DMS 273 (cell line): ENCODE measurements at regions not wholly inside any gene's neighbourhood (a gene's known extent, or its start where the extent isn't known, plus 50 kb on each side); places are given as distances from the start of the nearest gene placed in this dataset.
"Not testable (repeated sequence)": the region's sequence is repeated elsewhere in the genome, so short reads cannot be mapped to it uniquely, and the experiment has no call there.

ENCODE experiments used
- DNase-seq: peaks from one replicate; lab custom pipeline; 2025; ENCODE audit not compliant: unreplicated experiment; lab: John Stamatoyannopoulos, UW

- DNase-seq: no peak
These were observed 57.3 kb upstream of the NOVA1 start for GRCh38 chr14:26655128-26655527.

- DNase-seq: no peak
These were observed 65.7 kb upstream of the NOVA1 start for GRCh38 chr14:26663506-26663905.

GRCh38 chr14:26678732-26679420 is 81.0 kb upstream of the NOVA1 start:
- not testable (repeated sequence) for DNase-seq

GRCh38 chr14:26685401-26685800 is 87.6 kb upstream of the NOVA1 start:
- no peak for DNase-seq

GRCh38 chr14:26687301-26687837 is 89.5 kb upstream of the NOVA1 start:
- DNase-seq: no peak

DNA sequence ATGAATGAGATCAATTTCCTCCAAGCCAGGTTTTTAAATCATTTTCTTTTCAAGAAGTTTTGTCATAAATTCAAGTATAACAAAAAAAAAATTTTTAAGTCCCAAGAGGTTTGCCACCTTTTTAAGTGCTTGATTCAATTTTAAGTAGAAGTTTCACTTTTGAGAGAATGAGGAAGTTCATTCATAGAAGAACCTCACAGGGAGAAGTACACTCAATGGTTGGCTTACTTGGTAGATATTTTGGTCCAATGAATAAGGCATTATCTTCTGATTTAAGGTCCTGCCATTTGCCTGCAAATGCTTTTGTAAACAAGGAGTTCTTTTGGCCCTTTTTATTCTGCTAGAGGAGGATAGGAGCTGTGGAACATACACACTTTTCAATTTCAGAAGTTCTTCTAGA is 96.7 kb upstream of the NOVA1 start:
- DNase-seq: no peak

DNA sequence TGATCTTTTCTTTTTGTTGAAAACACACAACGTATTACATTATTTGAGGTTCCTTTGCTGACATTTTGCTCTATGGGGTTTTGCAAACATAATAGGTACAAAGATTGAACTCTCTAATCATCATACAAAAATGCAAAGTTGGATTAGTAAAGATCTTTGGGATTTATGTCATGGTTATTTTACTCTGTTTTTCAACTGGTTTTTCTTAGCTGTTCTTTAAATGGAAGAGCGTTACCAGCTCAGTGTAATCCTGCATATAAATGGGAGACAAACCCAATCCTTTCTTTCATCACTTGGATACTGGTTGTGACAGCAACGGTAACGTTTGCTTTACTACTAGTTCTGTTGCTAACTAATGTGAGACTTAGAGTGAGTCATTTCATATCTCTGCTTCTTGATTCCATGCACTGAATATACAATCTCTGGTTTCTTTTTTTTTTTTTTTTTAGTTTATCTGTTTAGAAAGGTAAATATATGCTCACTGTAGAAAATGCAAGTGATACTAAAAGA is 104.9 kb upstream of the NOVA1 start:
- no peak for DNase-seq

GRCh38 chr14:26703686-26704366 is 106.0 kb upstream of the NOVA1 start:
- no peak for DNase-seq

DNA sequence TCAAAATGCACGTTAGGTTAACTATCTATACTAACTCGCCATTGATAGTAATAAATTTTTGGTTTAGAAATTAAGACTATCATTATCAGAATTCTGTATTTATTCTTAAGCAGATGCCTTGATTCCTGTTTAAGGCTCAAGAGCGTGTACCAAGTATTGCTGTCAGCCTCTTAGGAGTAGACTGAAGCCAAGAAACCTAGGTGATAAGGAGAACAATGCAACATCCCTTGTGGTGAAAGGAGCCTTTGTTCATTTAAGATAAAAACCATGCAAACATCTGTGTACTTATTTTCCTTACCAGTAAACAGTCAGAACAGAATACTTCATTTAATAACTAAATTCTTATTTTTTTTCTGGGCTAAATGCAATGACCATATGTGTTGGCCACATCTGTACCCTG is 109.4 kb upstream of the NOVA1 start:
- no peak for DNase-seq

GRCh38 chr14:26709019-26709418 is 111.2 kb upstream of the NOVA1 start:
- no peak for DNase-seq

- no peak for DNase-seq
These were observed 121.7 kb upstream of the NOVA1 start for GRCh38 chr14:26719514-26719913.

DNA sequence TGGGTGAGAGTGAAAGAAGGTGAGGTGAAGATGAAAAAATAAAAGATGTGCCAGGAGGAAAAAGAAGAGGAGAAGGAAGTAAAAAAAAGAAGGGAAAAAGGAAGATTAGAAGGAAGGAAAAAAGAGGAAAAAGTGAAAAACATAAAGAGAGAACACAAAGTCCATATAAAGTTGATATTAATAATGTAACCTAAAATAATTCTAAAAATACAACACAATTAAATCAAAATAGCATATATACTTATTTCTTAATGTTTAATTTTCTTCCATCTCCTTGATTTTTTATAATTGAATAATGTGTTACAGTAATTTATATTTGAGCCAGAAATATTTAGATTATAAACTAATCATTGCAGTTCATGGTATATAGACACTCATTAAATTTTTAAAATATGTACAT is 124.4 kb upstream of the NOVA1 start:
- no peak for DNase-seq

- DNase-seq: no peak
These were observed 132.0 kb upstream of the NOVA1 start for GRCh38 chr14:26729851-26730250.

- peak; percentile 61 for DNase-seq
These were observed 133.2 kb upstream of the NOVA1 start for GRCh38 chr14:26730929-26731618.

DNA sequence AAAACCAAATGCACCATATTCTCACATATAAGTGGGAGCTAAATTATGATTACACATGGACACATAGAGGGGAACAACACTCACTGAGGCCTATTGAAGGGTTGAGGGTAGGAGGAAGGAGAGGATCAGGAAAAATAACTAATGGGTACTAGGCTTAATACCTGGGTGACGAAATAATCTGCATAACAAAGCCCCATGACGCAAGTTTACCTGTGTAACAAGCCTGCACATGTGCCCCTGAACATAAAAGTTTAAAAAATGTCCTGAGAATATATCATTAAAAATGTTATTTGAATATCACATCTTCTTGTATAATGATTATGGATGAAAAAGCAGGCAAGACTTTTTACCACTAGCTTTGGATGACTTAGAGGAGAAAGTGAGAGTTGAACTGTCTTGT is 138.0 kb upstream of the NOVA1 start:
- no peak for DNase-seq

DNA sequence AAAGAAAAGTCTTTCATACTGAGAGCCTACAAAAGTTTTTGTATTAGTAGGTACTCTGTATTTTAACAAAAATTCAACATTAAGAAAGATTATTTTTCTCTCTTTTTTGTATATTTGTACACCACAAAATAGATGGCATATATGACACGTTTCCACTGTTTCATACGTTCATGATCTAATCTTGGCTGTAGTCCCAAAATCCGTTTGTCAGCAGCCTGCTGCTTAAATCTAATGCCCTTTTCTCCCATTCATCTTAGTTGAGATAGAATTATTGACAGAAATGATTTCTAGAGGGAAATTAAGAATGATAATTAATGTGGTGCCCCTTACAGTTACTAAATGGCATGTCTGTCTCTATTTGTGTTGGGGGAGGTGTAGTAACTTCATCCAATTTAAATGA is 140.7 kb upstream of the NOVA1 start:
- peak; percentile 2 for DNase-seq

DNA sequence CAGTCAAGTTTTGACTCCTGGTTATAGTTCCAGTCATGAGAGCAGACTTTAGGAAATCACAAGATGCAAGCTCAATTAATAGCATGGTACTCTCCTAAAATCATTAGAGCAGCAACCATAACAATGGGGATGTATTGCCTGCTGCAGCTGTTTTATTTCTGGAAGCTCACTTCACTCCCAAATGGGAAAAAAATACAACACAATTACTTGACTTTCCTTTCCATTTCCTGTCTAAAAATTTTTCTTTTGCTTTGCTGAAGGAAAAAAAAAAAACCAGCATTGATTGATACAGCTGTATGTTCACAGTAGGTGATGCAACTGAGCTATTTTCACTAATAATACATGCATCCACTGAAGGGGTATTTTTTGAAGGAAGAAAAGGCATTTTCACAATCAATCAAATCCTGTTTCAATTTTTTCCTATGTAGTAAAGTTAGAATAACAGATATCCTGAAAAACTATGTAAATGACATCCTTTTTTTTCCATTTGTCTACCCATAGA is 143.9 kb upstream of the NOVA1 start:
- DNase-seq: no peak

GRCh38 chr14:26743284-26743683 is 145.5 kb upstream of the NOVA1 start:
- no peak for DNase-seq

- no peak for DNase-seq
These were observed 147.1 kb upstream of the NOVA1 start for GRCh38 chr14:26744903-26745302.

- DNase-seq: peak; percentile 2
These were observed 163.7 kb upstream of the NOVA1 start for GRCh38 chr14:26761532-26761931.

DNA sequence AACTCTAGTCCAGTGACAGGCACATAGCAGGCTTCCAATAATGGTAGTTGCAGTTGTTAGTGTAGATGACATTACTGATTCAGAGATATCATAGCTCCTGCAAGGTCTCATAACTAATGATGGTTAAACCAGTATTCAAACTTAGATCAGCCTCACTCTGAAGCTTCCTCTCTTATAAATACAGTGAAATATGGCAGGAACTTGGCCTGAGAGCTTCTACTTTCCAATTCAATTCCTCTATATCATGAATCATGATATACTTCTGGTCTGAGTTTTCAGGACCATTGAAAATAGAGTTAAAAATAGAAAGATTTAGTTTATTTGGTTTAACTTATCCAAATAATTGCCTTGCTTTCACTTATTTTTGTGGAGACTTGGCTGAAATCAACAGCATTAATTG is 167.5 kb upstream of the NOVA1 start:
- DNase-seq: no peak
